ENCODE measurements at regions not wholly inside any gene's neighbourhood (a gene's known extent, or its start where the extent isn't known, plus 50 kb on each side); places are given as distances from the start of the nearest gene placed in this dataset.

DNA sequence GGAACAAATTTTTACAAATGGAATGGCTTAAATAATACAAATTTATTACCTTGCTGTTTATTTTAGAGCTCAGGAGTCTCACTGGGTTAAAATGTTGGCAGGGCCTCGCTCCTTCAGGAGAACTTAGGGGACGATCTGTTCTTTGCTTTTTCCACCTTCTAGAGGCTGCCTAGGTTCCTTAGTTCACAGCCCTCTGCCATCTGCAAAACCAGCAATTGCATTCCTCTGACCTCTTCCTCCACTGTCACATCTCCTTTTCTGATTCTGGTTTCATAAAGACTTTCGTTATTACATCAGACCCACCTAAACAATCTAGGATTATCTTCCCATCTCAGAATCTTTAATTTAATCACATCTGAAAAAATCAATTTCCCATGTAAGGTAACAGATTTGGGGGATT is 249.6 kb upstream of the SPRY2 start:
- no peak for DNase-seq (ENCODE audit: low spot score)

DNA sequence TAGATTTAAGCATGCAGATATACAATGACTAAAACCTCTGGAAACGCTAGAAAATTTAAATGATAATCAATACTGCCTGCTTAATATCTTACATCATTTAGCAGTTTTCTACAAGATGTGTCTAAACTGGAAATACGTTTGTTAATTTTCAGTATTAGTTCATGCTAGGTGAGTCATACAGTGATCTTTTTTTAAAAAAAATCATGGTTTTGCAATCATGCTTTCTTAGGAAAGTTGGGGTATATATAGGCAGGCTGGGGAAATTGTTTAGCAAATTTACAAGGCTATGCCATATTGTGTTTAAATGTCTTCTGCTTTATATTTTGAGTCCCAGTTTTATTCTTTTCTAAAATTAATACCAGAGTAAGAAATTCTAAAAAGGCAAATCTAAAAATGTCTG is 245.4 kb upstream of the SPRY2 start:
- no peak for DNase-seq (ENCODE audit: low spot score)

DNA sequence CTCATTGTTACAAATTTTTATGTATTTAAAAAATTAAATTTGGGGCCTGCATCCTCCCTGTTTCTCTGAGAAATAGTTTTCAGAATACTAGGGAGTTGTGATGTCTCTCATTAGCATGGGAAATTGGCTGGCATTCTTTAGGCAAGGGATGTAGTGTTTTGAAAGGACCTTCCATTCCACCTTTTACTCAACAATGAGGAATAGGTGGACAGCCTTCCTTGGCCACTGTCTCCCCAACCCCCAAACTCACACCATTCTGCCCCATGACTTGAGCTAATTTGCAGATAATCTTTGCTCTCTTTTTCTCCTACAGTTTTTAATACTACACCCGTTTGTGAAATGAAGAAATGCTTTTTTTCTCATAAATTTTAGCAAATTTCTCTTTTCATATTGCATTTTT is 244.6 kb upstream of the SPRY2 start:
- DNase-seq (ENCODE audit: low spot score) = no peak

DNA sequence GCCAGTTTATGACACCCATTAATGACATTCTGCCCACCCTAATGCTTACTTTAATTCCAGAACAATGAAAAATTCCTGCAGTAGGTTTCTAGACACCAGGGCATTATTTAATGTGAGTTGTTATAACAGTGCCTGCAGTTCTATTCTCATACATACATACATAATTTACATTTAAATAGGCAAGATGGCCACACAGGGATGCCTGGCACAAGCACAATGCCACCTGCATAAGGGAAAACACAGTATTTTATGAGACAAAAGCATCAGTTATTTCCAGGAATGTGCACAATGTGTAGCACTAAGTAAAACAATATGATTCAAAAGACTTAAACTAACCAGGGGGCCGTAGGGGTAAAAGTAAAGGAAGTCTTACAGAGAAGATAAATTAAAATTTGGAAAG is 243.9 kb upstream of the SPRY2 start:
- no peak for DNase-seq (ENCODE audit: low spot score)

DNA sequence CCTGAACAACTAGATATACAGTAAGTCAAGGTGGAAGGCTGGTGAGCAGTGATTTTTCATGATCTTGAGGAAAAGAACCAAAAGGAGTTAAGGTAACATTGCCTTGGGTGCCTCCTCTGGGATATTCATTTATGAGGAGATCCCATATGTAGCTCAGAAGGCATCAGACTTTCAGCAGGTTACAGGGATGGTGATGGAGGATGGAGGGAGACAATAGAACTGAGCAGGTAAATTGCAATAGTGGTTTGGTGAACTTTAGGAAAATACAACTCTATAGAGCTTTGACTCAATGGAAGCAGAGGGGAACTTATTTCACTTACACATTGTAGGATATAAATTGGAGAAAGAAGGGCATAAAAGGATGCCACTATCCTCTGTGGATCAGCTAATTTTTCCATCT is 243.4 kb upstream of the SPRY2 start:
- DNase-seq (ENCODE audit: low spot score) = no peak

DNA sequence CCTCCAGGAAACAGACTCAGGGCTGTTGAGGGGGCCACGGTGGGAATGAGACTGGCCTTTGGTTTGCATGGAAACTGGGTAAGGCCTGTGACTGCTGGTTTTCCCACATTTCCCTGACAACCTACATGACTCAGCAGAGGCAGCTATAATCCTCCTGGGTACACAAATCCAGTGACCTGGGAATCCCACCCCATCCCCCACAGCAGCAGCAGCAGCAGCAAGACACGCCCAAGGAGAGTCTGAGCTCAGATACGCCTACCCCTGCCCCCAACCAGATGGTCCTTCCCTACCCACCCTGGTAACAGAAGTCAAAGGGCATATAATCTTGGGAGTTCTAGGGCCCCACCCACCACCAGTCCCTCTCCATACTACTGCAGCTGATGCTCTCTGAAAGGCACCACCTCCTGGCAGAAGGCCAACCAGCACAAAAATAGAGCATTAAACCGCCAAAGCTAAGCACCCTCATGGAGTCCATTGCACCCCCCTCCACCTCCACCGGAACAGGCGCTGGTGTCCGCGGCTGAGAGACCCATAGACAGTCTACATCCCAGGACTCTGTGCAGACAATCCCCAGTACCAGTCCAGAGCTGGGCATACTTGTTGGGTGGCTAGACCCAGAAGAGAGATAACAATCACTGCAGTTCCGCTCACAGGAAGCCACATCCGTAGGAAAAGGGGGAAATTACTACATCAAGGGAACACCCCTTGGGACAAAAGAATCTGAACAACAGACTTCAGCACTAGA is 237.2 kb upstream of the SPRY2 start:
- DNase-seq (ENCODE audit: low spot score) = no peak

DNA sequence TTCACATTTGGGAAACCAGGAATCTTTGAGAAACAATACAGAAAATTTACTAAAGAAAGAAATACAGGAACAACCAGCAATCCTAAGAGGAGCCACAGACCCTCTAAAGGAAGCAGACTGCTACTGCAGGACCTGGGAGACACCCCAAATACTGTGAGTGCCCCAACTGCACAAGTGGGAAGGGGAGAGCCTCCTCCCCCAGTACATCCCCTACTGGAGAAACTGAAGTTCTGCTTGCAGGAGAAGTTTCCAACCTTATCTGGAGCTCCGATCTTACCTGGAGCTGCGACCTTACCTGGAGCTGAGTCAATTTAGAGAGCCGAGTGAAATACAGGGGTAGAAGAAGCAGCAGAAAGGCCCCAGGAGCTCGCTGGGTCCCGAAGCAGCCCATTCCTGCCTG is 236.4 kb upstream of the SPRY2 start:
- no peak for DNase-seq (ENCODE audit: low spot score)

DNA sequence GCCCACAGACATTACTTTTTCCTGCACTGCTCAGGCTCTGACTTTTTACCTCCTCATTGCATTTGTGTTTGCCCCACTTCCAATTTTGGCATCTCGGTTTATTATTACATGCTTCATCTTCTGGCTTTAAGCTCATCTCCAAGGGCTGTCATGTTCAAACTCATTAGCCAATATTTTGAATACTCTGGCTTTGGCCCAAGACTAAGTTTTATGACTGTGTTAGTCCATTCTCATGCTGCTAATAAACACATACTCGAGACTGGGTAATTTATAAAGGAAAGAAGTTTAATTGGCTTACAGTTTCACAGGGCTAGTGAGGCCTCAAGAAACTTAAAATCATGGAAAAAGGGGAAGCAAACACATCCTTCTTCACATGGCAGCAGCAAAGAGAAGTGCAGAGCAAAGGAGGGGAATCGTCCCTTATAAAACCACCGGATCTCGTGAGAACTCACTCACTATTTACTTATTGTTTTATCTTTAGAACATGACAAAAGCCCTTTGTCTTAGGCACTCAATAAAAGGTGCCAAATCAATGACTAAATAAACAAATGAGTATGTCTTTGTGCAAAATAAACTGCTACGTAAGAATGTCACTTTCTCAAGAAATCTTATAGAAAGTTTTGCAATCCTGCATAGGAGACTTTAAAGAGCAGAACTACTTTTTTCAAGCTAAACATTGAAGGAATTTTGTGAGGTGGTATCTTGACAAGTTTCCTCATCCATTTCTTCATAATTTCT is 233.4 kb upstream of the SPRY2 start:
- DNase-seq (ENCODE audit: low spot score) = no peak

DNA sequence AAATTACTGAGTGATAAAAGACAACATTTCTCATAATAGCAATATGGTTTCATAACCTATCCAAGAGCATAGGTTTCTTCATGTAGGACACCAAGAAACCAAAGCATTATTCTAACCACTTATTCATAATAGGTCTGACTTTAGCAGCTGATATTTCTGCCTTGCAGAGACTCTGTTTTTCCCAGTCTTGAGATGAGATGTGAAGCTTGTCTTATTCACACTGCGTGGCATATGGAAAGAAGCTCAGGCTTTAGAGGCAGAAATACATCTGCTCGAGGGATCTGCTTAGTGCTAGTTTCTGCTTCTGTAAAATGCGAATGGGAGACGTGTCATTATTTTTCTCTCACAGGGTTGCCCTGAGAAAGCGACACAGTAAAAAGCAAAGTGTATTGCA is 232.0 kb upstream of the SPRY2 start:
- DNase-seq (ENCODE audit: low spot score) = no peak

DNA sequence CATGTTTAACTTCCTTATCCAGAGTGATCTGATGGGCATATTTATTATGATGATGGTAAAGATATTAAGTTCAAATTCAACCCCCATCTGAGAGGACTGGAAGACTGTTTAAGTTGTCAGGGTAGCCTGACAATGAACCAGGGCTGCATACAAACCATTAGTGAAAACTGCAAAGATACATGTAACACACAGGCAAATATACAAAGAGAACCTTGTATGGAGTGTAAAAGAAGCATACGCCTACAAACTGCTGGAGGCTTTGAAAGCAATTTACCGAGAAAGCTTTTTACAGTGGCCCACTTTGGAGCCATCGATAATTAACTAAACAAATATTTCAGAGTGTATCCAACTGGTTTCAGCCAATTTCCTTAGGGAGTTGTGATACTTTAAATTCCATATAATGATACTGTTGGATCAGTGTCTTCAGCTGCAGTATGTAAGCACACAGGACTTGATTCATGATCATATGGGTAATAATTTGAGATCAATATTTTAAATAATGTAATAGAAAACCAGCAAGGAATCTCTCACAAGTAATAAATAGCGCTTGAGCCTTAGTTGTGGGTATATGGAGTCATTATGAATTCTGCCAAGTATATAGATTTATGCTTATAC is 231.5 kb upstream of the SPRY2 start:
- no peak for DNase-seq (ENCODE audit: low spot score)

DNA sequence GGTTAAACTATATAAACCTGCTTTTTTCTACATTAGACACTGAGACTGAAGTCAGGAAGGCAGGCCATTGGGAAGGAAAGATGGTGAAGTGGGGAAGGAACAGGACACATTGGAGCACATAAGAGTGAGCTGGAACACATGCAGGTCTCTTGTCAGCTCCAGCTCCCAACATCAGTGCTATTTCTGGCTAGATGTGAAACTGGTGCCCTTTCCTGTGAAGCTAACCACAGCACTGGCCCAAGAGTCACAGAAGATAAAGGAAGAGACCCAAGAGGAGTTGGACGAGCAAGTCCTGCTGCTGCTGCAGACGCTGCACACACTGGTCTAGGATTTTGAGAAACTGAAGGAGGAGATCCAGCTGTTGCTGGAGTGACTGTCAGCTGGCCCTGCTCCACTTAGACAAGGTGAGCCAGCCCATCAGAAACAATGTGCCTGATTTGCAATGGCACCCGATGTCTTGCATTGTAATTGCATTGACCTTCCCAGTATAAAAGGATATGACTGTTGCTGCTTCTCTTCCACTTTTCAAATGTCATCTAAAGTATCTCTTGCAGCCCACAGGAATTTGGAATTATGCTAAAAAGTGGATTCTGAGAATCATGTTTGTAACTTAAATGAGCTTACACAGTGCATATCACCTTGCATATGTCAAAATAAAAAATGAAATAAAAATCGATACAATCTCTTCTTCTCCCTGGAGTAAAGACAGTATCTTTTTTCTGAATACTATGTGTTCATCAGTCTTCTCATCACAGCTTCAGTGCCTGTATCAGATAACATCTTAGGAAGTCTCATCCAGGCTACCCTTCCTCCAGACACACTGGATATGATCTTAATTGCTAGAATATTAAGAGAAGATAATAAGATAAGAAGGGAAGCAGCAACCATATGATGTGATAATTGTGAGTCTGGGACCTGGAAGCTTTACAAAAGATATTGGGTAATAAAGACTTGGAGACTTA is 230.7 kb upstream of the SPRY2 start:
- no peak for DNase-seq (ENCODE audit: low spot score)

DNA sequence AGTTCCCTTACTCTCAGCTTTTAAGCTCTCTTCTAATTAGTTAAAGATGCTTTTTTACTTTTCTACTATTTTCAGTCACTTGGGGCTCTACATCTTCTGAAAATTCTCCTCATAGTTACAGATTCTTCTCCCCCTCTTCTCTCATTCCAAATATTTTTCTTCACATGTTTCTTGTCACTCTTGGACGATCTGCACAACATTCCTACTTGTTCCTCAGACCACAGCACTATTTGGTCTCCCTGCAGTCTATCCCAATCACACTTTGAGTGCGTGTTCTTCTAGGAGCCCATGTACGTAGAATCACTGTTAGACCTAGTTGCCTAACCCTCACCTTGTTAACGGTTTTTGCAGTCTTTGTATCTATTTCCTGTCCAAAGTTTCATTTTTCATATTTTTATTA is 222.5 kb upstream of the SPRY2 start:
- DNase-seq (ENCODE audit: low spot score) = no peak

DNA sequence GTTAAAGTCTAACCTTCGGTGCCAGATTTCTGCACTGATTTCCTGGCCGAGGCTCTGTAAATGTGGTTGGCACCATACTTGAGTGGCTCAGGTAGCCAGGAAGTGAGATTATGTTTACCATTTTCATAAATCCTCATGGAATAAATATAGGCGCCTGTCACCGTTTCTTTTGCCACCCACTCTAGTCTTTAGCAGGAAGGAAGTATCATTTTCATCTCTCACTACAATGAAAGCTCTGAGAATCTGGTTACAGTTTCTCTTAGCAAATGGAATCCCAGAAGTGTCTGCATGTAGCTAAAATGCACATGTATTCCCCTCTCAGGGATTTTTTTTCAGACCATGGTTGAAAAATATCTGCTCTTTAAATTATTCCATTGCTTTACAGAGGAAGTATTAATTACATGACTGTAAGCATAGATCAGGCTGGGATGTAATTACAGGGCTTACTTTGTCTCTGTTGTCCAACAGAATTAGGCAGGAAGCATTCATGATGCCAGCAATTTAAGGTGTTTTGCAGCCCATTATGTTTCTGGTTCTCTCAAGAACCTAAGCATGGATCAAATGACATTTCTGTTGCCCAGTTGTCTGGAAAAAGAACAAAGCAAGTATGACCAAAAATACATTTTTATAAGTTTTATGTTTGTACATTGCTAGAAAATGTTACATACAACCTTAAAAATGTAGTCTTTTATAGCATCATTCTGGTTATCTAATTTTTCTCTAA is 221.7 kb upstream of the SPRY2 start:
- DNase-seq (ENCODE audit: low spot score) = no peak

DNA sequence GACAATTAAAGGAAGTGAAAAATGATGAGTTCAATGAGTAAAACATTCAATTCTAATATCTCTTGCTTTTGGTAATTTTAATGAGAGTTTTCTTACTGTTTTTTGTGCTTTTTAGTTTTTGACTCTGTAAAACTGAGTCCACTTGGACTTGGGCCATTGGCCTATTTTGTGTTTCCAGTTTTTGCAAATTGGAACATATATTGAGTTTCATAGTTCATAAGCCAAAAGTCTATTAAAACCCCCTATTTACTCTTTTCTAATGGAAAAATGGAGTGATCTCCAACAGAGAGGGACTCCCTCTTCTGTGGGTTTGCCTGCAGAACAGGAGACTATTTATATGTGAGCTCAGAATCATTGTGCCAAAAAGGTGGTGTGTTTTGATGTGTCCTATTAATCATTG is 219.7 kb upstream of the SPRY2 start:
- no peak for DNase-seq (ENCODE audit: low spot score)

DNA sequence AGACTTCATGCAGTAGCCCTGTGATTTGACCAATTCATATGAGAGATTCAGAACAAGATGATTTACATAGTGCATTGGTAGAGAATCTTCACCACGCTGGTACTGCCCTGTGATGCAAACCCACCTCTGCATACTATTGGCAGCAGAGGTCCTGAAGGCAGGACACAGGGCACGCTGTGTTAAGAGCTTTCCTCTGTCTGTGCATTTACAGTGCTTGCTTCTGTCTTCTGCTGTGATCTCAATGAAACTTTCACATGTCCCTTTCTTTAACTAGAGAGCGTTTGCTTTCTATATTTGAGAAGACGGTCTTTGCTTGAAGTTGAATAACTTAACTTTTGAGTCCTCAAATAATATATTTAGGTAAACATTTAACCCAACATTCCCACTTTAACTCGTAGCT is 219.0 kb upstream of the SPRY2 start:
- no peak for DNase-seq (ENCODE audit: low spot score)

DNA sequence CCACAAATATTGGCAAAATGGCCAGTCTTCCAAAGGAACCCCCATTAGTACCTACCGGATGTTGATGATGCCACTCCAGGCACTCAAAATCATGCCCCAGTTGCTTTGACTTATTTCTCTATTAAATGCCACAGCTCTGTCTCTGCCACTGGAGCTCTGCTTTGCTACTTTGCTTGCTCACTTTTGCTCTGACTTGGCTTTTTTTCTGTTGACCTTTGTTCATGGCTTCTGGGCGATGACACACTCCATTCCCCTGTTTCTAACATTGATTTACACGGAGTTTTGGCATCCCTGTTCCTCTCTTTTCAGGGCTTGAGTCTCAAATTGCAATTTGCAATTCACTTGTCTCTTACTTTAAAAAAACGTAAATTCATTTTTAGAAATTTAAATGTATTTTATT is 217.1 kb upstream of the SPRY2 start:
- DNase-seq (ENCODE audit: low spot score) = peak; percentile 64

DNA sequence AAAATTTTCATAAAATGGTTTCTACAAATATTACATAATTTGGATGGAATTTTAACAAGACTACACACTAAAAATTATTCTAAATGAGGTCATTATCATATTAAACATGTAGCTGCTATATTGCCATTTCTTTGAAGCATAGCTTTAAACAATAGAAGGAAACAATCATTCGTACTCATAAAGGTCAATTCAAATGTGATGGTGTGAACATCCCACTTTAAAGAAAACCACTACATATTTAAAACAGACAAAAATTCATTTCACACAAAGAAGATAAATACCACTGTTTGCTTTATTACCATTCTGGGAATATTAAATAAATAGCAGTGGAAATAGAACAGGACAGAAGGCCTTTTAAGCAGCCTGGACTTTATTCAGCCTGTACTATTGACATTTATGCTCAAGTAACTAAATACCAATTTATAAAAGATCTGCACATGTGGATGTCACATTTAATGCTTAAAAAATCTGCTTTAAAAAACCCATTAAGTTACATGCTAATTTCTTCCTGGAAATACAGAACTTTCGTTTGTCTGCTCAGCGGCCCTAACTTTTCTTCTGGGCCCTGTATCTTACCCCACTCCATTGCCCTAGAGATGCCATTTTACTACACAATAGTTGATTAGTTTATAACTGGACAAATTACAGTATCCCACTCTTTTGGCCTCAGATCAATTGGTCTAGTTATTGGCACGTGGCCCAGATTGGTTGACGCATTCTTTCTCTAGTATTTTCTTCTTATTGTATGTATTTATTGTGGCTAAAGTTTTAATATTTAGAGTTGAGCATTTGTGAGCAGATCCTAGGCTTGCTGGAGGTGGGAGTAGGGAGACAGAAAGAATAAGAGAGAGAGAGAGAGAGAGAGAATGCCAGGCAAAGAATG is 215.1 kb upstream of the SPRY2 start:
- no peak for DNase-seq (ENCODE audit: low spot score)

DNA sequence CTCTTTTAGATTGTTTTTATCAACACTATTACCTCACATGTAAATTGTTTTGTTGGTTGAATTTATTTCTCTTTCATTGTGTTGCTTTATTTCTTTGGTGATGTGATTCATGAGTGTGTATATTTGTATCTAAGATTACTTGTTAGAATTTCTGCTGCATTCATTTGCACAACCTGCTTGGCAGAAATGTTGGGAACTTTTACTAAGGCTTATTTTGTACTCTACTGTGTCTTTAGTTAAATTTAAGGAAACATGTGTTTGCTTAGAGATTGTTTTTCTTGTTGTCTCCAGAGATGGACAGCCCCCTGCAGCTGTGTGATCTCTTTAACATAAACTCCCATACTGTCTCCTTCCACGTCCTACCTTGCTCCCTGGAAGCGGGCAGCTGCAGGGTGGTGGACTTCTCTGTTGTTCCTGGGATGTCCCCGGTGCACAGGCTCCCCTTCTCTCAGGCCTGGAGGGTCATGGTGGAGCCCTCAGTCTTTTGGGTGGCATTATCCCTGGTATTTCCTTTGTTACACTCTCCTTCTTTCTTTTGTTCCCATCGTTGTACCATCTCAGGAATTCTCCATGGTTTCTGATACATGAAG is 212.0 kb upstream of the SPRY2 start:
- DNase-seq (ENCODE audit: low spot score) = no peak

DNA sequence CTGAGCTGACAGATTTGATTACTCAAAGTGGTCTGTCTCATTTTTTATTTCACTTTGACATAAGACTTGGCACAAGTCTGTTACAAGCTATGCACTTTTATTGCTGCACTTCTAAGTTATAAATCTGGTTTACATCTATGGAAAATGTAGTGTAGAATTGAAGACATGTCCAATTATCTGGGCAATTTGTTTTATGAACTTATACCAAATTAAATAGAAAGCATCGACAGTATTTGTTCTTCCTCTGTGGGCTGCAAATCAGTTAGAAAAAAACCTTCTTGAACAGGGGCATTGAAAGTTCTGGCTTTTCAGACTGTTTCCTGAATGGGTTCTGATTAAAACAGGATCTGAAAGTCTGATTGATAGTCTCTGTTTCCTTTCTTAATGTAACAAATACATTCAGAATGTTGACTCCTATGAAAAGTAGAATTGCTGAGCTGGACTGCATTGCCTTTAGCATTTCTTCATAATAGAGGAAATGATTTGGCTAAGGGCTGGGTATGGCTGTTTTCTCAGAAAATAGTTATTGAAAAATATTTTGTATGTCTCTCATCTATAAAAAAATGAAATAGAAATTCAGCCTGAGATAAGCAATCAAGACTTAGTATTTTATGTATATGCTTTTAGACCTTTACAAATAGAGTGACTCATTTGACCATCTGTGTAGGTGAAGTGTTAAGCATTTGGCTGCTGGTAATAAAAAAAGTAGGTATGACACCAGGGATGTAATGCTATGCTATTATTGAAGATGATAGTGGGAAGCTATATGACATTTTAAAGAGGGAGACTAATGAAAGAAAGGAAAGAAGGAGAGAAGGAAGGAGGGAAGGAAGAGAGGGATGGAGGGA is 210.9 kb upstream of the SPRY2 start:
- no peak for DNase-seq (ENCODE audit: low spot score)
